Stimulated activated naive CD8-positive, alpha-beta T cell treated with anti-CD3 and anti-CD28 coated beads, Interleukin-15, Interleukin-2, amounts not matched to agents 100 ng/mL and 50 ng/mL, for 24 hours (primary cell): ENCODE measurements at regions not wholly inside any gene's neighbourhood (a gene's known extent, or its start where the extent isn't known, plus 50 kb on each side); places are given as distances from the start of the nearest gene placed in this dataset.
"Not testable (repeated sequence)": the region's sequence is repeated elsewhere in the genome, so short reads cannot be mapped to it uniquely, and the experiment has no call there.

Experiments
- H3K27ac Mint-ChIP-seq: one replicate; pipeline ENCODE4 v1.8.0; 2021; ENCODE audit warnings: mild to moderate bottlenecking, mixed read lengths
- H3K27me3 Mint-ChIP-seq: one replicate; pipeline ENCODE4 v1.8.0; 2021; ENCODE audit warnings: mixed read lengths
- H3K36me3 Mint-ChIP-seq: one replicate; pipeline ENCODE4 v1.8.0; 2021; ENCODE audit warnings: low read depth, mixed read lengths
- H3K4me1 Mint-ChIP-seq: one replicate; pipeline ENCODE4 v1.8.0; 2021; ENCODE audit warnings: low read depth, mixed read lengths
- H3K4me3 Mint-ChIP-seq: one replicate; pipeline ENCODE4 v1.8.0; 2021; ENCODE audit warnings: mild to moderate bottlenecking, mixed read lengths
- H3K9me3 Mint-ChIP-seq: one replicate; pipeline ENCODE4 v1.8.0; 2021; ENCODE audit warnings: mixed read lengths

GRCh38 chr1:226461087-226461486, 53.2 kb upstream of the PARP1 start:
- Mint-ChIP-seq H3K36me3 (no peaks in the 10 kb centered on the region), H3K4me3 (no peak overlapping the region), H3K27ac (no peak overlapping the region), H3K9me3 (no peaks in the 10 kb centered on the region), H3K27me3 (no peaks in the 10 kb centered on the region), H3K4me1 (peaks cover 7% of the 10 kb centered on the region)

GRCh38 chr1:226463925-226464586, 56.2 kb upstream of the PARP1 start:
- no peaks in the 10 kb centered on the region for H3K9me3 Mint-ChIP-seq
- H3K27ac Mint-ChIP-seq = no peak overlapping the region
- peaks cover 11% of the 10 kb centered on the region for H3K27me3 Mint-ChIP-seq
- no peak overlapping the region for H3K4me3 Mint-ChIP-seq
- no peaks in the 10 kb centered on the region for H3K36me3 Mint-ChIP-seq
- H3K4me1 Mint-ChIP-seq = no peaks in the 10 kb centered on the region

GRCh38 chr1:226464587-226464971, 56.7 kb upstream of the PARP1 start:
- H3K36me3 Mint-ChIP-seq, H3K27ac Mint-ChIP-seq, H3K9me3 Mint-ChIP-seq: not testable (repeated sequence)

GRCh38 chr1:226466296-226466695, 58.4 kb upstream of the PARP1 start:
- Mint-ChIP-seq H3K4me1 (no peaks in the 10 kb centered on the region), H3K4me3 (no peak overlapping the region), H3K9me3 (no peaks in the 10 kb centered on the region), H3K27me3 (peaks cover 12% of the 10 kb centered on the region), H3K36me3 (no peaks in the 10 kb centered on the region), H3K27ac (no peak overlapping the region)

More at GRCh38 chr1:226464587-226464971, 56.7 kb upstream of the PARP1 start:
- H3K27me3 Mint-ChIP-seq = peaks cover 12% of the 10 kb centered on the region
- H3K4me1 Mint-ChIP-seq, H3K4me3 Mint-ChIP-seq: not testable (repeated sequence)

- Mint-ChIP-seq H3K27me3 (peaks cover 12% of the 10 kb centered on the region), H3K4me3 (no peak overlapping the region), H3K4me1 (no peaks in the 10 kb centered on the region), H3K27ac (no peak overlapping the region), H3K9me3 (no peaks in the 10 kb centered on the region), H3K36me3 (no peaks in the 10 kb centered on the region)
These were observed 59.5 kb upstream of the PARP1 start for GRCh38 chr1:226467443-226467842.

GRCh38 chr1:226470921-226471866, 63.3 kb upstream of the PARP1 start:
- H3K9me3 Mint-ChIP-seq = no peaks in the 10 kb centered on the region
- H3K27ac Mint-ChIP-seq = no peak overlapping the region
- H3K4me1 Mint-ChIP-seq = peaks cover 4% of the 10 kb centered on the region
- H3K27me3 Mint-ChIP-seq = peaks cover 12% of the 10 kb centered on the region
- H3K36me3 Mint-ChIP-seq = no peaks in the 10 kb centered on the region
- H3K4me3 Mint-ChIP-seq = no peak overlapping the region

GRCh38 chr1:226473325-226473724, 65.4 kb upstream of the PARP1 start:
- Mint-ChIP-seq H3K27me3 (peaks cover 6% of the 10 kb centered on the region), H3K27ac (no peak overlapping the region), H3K4me3 (no peak overlapping the region), H3K4me1 (peaks cover 4% of the 10 kb centered on the region), H3K36me3 (no peaks in the 10 kb centered on the region), H3K9me3 (no peaks in the 10 kb centered on the region)

- Mint-ChIP-seq H3K4me1 (peaks cover 4% of the 10 kb centered on the region), H3K9me3 (no peaks in the 10 kb centered on the region), H3K36me3 (no peaks in the 10 kb centered on the region), H3K4me3 (no peak overlapping the region), H3K27ac (no peak overlapping the region), H3K27me3 (peaks cover 2% of the 10 kb centered on the region)
These were observed 66.1 kb upstream of the PARP1 start for GRCh38 chr1:226474041-226474440.

GRCh38 chr1:226474443-226475141, 66.7 kb upstream of the PARP1 start:
- Mint-ChIP-seq H3K4me3 (no peak overlapping the region), H3K9me3 (no peaks in the 10 kb centered on the region), H3K27ac (no peak overlapping the region)

GRCh38 chr1:226475142-226475511, 67.2 kb upstream of the PARP1 start:
- Mint-ChIP-seq H3K4me3 (no peak overlapping the region), H3K9me3 (no peaks in the 10 kb centered on the region), H3K36me3 (no peaks in the 10 kb centered on the region), H3K27me3 (no peaks in the 10 kb centered on the region), H3K4me1 (peaks cover 4% of the 10 kb centered on the region), H3K27ac (no peak overlapping the region)

More at GRCh38 chr1:226474443-226475141, 66.7 kb upstream of the PARP1 start:
- Mint-ChIP-seq H3K36me3 (no peaks in the 10 kb centered on the region), H3K27me3 (no peaks in the 10 kb centered on the region), H3K4me1 (peaks cover 4% of the 10 kb centered on the region)

GRCh38 chr1:226476066-226476465, 68.2 kb upstream of the PARP1 start:
- Mint-ChIP-seq H3K9me3 (no peaks in the 10 kb centered on the region), H3K4me3 (no peak overlapping the region), H3K27me3 (no peaks in the 10 kb centered on the region), H3K27ac (no peak overlapping the region), H3K4me1 (peaks cover 4% of the 10 kb centered on the region), H3K36me3 (no peaks in the 10 kb centered on the region)

GRCh38 chr1:226476648-226477319, 68.9 kb upstream of the PARP1 start:
- peaks cover 3% of the 10 kb centered on the region for H3K27me3 Mint-ChIP-seq
- H3K4me1 Mint-ChIP-seq = peaks cover 4% of the 10 kb centered on the region
- H3K4me3 Mint-ChIP-seq = no peak overlapping the region
- no peak overlapping the region for H3K27ac Mint-ChIP-seq
- no peaks in the 10 kb centered on the region for H3K9me3 Mint-ChIP-seq
- no peaks in the 10 kb centered on the region for H3K36me3 Mint-ChIP-seq

- H3K9me3 Mint-ChIP-seq = no peaks in the 10 kb centered on the region
- no peak overlapping the region for H3K27ac Mint-ChIP-seq
- peaks cover 17% of the 10 kb centered on the region for H3K27me3 Mint-ChIP-seq
- H3K4me3 Mint-ChIP-seq = no peak overlapping the region
- no peaks in the 10 kb centered on the region for H3K36me3 Mint-ChIP-seq
- H3K4me1 Mint-ChIP-seq = peaks cover 4% of the 10 kb centered on the region
These were observed 69.1 kb upstream of the STUM start for GRCh38 chr1:226479474-226479873.

GRCh38 chr1:226480461-226480860, 68.1 kb upstream of the STUM start:
- Mint-ChIP-seq H3K27ac (no peak overlapping the region), H3K4me3 (no peak overlapping the region), H3K9me3 (no peaks in the 10 kb centered on the region), H3K36me3 (no peaks in the 10 kb centered on the region), H3K4me1 (peaks cover 1% of the 10 kb centered on the region), H3K27me3 (peaks cover 23% of the 10 kb centered on the region)
